ENCODE measurements at regions not wholly inside any gene's neighbourhood (a gene's known extent, or its start where the extent isn't known, plus 50 kb on each side); places are given as distances from the start of the nearest gene placed in this dataset.

DNA sequence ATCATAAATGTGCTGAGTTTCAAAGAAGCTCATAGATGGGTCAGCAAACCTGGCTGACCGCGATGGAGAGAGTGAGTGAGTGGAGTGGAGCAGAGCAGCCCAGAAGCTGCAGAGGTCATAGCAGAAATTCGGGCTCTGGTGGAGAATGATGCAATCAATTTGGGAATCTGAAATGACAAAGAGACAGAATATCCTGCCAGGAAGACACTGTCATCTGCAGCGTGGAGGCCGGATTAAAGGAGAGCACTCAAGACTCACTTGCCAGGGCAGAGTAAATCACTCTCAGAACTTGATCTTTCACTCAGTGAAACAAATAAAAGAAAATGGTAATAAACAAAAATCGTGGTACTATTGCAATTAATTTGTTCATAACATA is 109.6 kb upstream of the RREB1 start:
- CTCF ChIA-PET, result no interaction called here
- no peaks in the 10 kb centered on the region for H3K27me3 Mint-ChIP-seq (ENCODE audit: unreplicated experiment)
- TF ChIP-seq, protein P1, sequence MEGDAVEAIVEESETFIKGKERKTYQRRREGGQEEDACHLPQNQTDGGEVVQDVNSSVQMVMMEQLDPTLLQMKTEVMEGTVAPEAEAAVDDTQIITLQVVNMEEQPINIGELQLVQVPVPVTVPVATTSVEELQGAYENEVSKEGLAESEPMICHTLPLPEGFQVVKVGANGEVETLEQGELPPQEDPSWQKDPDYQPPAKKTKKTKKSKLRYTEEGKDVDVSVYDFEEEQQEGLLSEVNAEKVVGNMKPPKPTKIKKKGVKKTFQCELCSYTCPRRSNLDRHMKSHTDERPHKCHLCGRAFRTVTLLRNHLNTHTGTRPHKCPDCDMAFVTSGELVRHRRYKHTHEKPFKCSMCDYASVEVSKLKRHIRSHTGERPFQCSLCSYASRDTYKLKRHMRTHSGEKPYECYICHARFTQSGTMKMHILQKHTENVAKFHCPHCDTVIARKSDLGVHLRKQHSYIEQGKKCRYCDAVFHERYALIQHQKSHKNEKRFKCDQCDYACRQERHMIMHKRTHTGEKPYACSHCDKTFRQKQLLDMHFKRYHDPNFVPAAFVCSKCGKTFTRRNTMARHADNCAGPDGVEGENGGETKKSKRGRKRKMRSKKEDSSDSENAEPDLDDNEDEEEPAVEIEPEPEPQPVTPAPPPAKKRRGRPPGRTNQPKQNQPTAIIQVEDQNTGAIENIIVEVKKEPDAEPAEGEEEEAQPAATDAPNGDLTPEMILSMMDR (IDR thresholded peaks at IDR 0.05; ENCODE audit: unreplicated experiment), result no peak
- no TSS peak for BruUV-seq (replicated peaks)
- H3K4me3 Mint-ChIP-seq (ENCODE audit: low read depth, unreplicated experiment), result no peak overlapping the region
- H3K9me3 Mint-ChIP-seq (ENCODE audit: low read depth, unreplicated experiment), result no peaks in the 10 kb centered on the region
- intact Hi-C loops (cut with micrococcal nuclease; ENCODE audit: unreplicated experiment), result no loop called here
- no peak overlapping the region for H3K27ac Mint-ChIP-seq (ENCODE audit: unreplicated experiment)
- H3K36me3 Mint-ChIP-seq (ENCODE audit: insufficient read depth, unreplicated experiment), result no peaks in the 10 kb centered on the region
- no peaks in the 10 kb centered on the region for H3K4me1 Mint-ChIP-seq (ENCODE audit: low read depth, unreplicated experiment)
- no peak for DNase-seq

GRCh38 chr6:7000825-7001777 is 106.7 kb upstream of the RREB1 start:
- no peaks in the 10 kb centered on the region for H3K4me1 Mint-ChIP-seq (ENCODE audit: low read depth, unreplicated experiment)
- DNase-seq, result no peak
- H3K36me3 Mint-ChIP-seq (ENCODE audit: insufficient read depth, unreplicated experiment), result no peaks in the 10 kb centered on the region
- no TSS peak for BruUV-seq (replicated peaks)
- H3K27me3 Mint-ChIP-seq (ENCODE audit: unreplicated experiment), result no peaks in the 10 kb centered on the region
- H3K9me3 Mint-ChIP-seq (ENCODE audit: low read depth, unreplicated experiment), result no peaks in the 10 kb centered on the region
- H3K4me3 Mint-ChIP-seq (ENCODE audit: low read depth, unreplicated experiment), result no peak overlapping the region
- H3K27ac Mint-ChIP-seq (ENCODE audit: unreplicated experiment), result no peak overlapping the region
- TF ChIP-seq, protein P1 (IDR thresholded peaks at IDR 0.05; ENCODE audit: unreplicated experiment), result no peak
- intact Hi-C loops (cut with micrococcal nuclease; ENCODE audit: unreplicated experiment), result no loop called here
- CTCF ChIA-PET, result no interaction called here

GRCh38 chr6:7003041-7003440 is 104.7 kb upstream of the RREB1 start:
- intact Hi-C loops (cut with micrococcal nuclease; ENCODE audit: unreplicated experiment), result no loop called here
- no peaks in the 10 kb centered on the region for H3K27me3 Mint-ChIP-seq (ENCODE audit: unreplicated experiment)
- no peaks in the 10 kb centered on the region for H3K36me3 Mint-ChIP-seq (ENCODE audit: insufficient read depth, unreplicated experiment)
- TF ChIP-seq, protein P1 (IDR thresholded peaks at IDR 0.05; ENCODE audit: unreplicated experiment), result no peak
- CTCF ChIA-PET, result no interaction called here
- H3K27ac Mint-ChIP-seq (ENCODE audit: unreplicated experiment), result no peak overlapping the region
- H3K9me3 Mint-ChIP-seq (ENCODE audit: low read depth, unreplicated experiment), result no peaks in the 10 kb centered on the region
- no peaks in the 10 kb centered on the region for H3K4me1 Mint-ChIP-seq (ENCODE audit: low read depth, unreplicated experiment)
- no TSS peak for BruUV-seq (replicated peaks)
- no peak overlapping the region for H3K4me3 Mint-ChIP-seq (ENCODE audit: low read depth, unreplicated experiment)
- DNase-seq, result no peak

DNA sequence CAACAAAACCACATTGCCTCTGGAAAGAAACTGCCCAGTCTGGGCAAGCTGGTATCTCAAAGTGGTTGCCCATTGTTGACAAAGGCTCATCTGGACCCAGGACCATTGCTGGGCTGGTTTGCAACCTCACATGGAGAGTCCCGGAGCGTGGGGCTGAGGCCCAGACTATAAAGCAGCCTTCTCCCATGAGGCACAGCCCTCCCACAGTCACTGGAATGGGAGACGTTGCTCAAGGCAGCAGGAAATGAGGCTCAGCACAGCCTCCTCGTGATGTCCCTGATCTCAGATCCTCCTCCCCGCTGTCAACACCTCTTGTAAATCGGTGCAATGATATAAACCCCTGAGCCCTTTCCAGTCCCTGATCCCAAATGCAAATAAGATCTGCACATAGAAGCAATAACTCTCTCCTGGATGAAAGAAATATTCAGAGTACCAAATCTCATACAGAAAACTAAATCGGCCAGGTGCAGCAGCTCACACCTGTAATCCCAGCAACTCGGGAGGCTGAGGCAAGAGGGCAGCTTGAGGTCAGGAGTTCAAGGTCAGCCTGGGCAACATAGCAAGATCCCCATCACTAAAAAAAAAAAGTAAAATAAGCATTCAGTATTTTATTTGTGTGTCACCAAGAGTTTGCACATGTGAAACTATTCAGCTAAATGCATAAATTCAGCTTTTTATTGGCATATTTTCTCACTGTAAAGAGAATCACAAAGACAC is 103.0 kb upstream of the RREB1 start:
- DNase-seq, result no peak
- H3K4me3 Mint-ChIP-seq (ENCODE audit: low read depth, unreplicated experiment), result no peak overlapping the region
- CTCF ChIA-PET, result no interaction called here
- no peaks in the 10 kb centered on the region for H3K36me3 Mint-ChIP-seq (ENCODE audit: insufficient read depth, unreplicated experiment)
- intact Hi-C loops (cut with micrococcal nuclease; ENCODE audit: unreplicated experiment), result no loop called here
- no peaks in the 10 kb centered on the region for H3K4me1 Mint-ChIP-seq (ENCODE audit: low read depth, unreplicated experiment)
- H3K27me3 Mint-ChIP-seq (ENCODE audit: unreplicated experiment), result no peaks in the 10 kb centered on the region
- no peaks in the 10 kb centered on the region for H3K9me3 Mint-ChIP-seq (ENCODE audit: low read depth, unreplicated experiment)
- TF ChIP-seq, protein P1 (IDR thresholded peaks at IDR 0.05; ENCODE audit: unreplicated experiment), result no peak
- H3K27ac Mint-ChIP-seq (ENCODE audit: unreplicated experiment), result no peak overlapping the region
- BruUV-seq (replicated peaks), result no TSS peak

Data from Calu3 (cell line).